ENCODE measurements at regions not wholly inside any gene's neighbourhood (a gene's known extent, or its start where the extent isn't known, plus 50 kb on each side); places are given as distances from the start of the nearest gene placed in this dataset.

DNA sequence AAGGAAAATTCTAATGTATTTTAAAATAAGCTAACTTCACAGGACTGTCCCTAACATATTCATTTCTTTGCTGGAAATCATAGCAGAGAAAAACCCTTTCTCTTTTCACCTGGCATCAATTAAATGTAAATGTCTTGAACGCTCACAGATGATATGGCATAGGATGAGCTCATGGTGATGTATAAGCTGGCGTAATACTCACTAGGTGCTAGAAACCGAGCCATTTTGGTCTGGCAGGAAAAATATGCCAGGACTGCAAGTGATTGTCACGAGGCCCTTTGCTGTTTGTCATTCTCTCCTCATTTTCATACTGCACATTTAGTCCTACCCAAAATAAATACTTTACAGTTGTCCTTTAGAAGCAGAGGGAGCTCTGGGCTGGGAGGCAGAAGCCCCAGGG, 222.7 kb upstream of the LNX1 start:
- no peak for DNase-seq (ENCODE audit: low spot score)

DNA sequence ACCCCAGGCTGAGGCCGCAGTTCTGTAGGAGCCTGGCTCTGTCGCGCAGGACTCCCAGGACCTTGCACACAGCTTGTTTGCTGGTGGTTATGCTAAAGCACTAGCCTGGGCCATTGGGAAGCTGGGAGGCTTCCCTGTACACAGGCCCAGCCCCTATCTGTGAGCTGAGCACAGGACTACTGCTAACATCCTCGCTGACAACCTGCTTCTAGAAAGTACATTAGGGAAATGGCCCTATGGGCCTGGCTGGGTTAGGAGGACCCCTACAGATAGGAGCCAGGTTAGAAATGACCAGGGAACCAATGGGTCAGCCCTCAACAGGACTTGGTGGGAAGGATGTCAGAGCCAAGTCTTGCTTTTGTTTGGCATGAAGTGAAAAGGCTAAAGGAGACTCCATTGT, 219.4 kb upstream of the LNX1 start:
- no peak for DNase-seq (ENCODE audit: low spot score)

DNA sequence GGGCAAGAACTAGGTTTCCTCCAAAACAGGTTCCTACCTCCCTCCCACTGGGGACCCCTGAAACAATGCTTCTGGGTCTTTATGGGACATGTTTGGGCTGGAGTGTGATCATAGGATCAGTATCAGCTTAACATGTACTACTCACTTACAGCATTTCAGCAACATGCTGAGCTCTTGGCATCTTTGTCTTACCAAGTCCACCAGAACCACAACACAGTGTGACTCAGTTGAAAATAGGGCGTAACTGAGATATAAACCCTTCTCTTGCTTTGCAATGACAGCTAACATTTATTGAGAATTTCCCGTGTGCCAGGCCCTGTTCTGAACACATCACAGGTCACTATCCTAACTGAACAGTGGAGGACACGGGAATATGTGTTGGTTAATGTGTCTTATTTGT, 218.5 kb upstream of the LNX1 start:
- no peak for DNase-seq (ENCODE audit: low spot score)

DNA sequence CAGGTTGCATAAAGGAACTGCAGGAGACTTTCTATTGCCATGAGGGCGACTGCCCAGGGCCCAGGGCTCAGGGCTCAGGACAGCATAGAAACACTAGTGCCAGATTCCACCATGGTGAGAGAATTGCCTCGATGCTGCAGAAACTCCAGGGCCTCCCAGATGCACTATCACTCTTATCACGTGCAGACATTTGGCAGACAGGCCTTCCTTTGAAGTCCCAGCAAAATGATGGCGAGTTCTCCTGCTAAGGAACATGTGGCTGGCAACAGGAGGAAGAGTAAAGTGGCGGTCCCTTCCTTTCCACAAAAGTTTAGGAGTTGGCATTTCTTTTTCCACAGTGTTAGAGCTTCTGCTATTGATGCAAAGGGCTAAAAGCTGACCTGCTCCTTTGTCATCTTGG, 214.0 kb upstream of the LNX1 start:
- DNase-seq (ENCODE audit: low spot score), result no peak

DNA sequence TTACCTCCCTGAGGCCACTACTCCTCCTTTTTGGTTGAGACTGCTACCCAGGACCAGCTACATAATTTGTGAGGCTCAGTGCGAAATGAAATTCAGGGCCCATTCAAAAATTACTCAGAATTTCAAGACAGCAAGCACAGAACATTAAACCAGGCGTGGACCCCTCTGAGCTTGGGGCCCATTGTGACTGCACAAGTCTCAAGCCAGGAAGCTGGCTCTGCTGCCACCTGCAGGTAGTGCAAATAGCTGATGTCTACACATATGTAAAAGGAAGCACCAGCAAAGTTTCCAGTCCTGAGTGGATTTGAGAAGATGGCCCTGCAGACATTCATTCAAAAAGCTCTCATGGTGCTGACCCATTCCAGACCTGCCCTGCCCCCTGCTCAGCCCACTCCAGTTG, 213.4 kb upstream of the LNX1 start:
- DNase-seq (ENCODE audit: low spot score), result peak; percentile 39

DNA sequence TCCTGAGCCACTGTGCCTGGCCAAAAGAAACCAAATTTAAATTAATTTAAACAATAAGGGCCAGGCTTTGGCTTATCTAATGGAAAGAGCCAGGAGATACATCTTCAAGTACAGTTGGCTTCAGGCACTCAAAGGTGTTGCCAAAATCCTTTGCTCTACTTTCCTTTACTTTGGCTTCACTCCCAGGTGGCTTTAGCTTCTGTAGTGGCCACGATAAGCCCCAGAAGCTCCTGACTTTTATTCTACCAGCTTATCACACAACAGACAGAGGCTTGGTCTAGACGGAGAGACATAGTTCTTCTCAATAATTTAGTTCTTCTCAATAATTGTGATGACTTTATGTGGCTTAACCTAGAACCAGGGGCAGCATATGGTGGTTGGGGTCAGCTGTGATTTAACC, 211.2 kb upstream of the LNX1 start:
- no peak for DNase-seq (ENCODE audit: low spot score)

DNA sequence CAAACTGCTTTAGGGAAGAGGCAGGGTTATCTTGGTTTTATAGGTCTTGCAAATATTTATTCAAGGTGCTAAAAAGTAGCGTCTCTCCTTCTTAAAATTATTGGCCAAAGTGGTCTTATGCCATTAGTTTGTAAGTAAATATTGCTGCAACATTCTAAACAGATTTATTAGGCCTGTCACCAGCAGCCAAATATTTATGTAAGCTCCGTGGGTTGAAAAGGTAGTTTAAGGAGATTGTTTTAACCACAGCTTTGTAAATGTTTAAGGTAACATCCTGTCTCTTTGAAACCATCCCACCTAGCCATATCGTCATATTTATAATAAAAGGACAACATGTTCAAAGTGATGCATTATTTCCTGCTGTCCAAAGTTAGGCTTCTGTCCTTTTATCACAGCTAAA, 210.1 kb upstream of the LNX1 start:
- DNase-seq (ENCODE audit: low spot score), result no peak

DNA sequence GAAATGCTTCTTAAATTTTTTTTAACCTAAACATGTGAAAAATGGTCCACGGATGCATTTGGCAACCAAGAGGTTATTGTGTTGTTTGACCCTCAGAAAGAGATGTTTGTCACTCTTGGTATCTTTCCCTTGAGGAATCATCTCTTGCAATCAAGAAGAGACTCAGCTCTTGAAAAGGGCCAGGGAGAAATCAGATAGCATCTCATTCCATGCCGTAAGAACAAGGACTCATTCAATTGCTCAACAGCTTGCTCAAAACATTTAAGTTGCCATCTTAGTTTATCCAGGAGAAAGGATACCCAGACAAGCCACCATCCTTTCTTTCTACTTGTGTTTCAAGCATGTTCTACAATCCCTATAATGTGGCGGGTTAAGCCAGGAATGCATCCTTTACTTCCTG, 209.5 kb upstream of the LNX1 start:
- DNase-seq (ENCODE audit: low spot score), result no peak

DNA sequence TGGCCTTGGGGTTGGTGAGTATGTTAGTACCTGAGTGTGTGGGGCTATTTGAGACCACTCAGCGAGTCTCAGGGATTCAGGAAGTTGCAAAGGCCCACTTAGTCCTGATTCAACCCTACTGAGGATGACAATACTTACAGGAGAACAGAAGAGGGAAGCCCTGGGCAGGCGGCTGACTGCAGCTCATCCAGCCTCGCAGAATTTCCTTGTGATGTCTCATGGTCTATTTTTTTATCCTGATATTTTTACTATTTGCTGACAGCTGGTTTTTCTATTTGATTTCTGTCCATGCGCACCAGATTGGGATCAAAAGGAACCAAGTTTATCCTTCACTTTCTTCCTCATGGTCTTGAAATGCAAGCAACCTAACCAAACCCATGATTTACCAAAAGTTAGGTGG, 201.8 kb upstream of the LNX1 start:
- DNase-seq (ENCODE audit: low spot score), result no peak

DNA sequence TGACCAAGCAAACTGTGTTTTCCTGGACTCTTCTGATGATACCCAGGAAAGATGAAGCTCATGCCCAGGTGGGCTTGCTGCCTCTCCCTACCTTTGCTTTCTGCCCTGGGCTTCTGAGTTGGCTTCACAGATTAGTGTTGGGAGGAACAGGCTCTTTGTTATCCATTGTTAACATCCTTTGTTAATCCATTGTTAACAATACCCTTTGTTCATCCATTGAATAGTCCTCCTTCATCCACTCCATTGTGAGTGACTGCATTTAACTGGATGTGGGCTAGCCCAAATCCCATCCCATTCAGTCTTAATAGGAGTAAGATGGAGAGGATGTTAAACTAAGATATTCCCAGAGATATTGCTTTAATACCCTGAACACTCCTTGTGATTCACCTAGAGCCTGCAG, 199.0 kb upstream of the LNX1 start:
- DNase-seq (ENCODE audit: low spot score), result no peak

DNA sequence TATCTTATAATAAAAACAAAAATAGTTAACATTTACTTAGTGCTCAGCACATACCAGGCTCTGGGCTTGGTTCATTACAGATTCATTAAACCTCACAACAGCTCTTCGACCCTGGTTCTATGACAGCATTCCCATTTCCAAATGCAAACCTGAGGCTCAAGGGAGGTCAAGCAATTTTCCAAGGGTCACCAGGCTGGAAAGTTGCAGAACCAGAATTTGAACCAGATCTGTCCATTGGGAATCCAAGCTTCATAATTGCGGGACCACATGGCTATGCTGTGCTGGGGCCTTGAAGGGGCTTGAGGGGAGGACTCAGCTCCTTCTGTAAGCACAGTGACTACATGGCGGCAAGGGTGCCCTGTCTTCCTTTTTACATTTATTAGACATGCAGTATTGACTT, 197.3 kb upstream of the LNX1 start:
- no peak for DNase-seq (ENCODE audit: low spot score)

DNA sequence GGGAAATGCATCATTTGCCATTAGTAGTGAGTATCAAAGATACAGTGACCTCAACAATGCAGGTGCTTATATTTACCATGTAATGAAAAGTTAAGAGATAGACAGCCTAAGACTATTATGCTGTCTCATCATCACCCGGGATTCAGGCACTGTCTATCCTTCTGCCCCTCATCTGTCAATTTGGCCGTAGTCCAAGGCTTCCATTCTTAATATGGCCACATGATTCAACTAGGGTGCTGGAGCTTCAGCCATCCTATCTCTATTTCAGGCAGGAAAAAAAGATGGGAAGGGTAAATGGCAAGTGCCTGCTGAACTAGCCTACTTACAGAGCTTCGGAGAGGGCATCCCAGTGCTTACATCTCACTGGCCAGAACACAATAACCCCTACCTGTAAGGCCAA, 196.7 kb upstream of the LNX1 start:
- no peak for DNase-seq (ENCODE audit: low spot score)

DNA sequence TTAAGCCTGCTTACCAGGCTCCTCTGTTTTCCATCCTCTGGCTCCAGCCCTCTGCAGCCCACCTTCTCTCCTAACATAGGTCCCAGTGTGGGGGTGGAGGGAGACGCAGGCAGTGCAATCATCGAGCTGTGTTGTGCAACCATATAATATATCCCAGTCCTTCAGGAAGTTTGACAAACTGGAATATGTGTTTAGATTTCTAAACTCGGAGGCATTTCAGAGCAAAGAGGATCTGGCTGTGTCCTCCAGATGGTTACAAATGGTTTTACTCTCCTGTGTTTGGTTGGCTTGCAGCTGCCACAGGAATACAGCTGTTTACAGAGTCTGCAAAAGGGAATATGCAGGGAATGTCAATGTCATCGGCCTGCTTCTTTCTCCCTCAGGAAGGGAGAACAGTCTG, 195.3 kb upstream of the LNX1 start:
- DNase-seq (ENCODE audit: low spot score), result no peak

DNA sequence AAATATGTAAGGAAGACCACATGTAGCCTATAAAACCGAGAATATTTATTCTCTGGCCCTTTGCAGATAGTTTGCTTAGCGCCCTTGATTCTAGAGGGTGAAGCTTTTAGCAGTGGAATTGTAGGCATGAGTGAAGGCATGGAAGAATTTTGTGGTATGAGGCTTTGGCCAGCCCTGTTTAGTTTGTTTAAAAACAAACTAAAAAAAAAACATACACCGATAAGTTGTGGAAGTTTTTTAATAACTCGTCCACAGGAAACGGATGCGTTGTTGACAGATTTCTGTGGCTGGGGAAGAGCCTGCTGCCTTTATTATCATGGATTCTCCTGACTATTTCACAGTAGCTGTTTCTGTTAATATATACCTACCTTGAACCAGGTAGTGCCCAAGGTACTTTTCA, 194.7 kb upstream of the LNX1 start:
- DNase-seq (ENCODE audit: low spot score), result no peak

DNA sequence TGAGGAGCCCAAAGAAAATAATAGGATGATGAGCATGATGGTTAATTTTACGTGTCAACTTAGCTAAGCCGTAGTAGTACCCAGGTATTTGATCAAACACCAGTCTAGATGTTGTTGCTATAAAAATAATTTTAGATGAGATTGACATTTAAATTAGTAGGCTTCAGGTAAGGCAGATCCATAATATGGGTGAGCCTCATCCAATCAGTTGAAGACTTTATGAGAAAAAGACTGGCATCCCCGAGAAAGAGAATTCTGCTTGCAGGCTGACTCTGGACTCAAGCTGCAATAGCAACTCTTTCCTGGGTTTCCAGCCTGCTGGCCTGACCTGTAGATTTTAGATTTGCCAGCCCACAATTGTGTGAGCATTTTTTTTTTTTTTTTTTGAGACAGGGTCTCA, 192.8 kb upstream of the LNX1 start:
- DNase-seq (ENCODE audit: low spot score), result no peak

DNA sequence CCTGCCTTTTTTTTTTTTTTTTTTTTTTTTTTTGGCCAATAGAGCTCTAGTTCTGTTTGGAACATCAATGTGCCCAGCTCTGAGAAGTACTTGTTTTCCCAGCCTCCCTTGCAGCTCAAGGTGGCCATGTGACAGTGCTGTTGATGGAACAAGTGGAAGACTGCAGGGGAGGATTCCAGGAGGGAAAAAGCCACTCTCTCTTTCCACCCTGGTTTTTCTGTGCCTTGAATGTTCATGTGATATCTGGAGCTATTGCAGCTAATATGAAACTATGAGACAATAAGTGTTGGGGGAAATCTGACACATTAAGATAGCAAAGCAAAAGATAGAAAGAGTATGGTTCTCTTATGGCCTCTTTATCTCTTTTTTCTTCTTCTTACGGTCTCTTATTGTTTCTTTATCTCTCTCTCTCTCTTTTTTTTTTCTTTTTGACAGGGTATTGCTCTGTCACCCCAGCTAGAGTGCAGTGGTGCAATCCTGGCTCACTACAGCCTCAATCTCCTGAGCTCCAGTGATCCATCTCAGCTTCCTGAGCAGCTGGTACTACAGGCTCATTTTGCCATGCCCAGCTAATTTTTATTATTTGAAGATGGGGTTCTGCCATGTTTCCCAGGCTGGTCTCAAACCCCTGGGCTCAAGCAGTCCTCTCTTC, 192.0 kb upstream of the LNX1 start:
- no peak for DNase-seq (ENCODE audit: low spot score)

DNA sequence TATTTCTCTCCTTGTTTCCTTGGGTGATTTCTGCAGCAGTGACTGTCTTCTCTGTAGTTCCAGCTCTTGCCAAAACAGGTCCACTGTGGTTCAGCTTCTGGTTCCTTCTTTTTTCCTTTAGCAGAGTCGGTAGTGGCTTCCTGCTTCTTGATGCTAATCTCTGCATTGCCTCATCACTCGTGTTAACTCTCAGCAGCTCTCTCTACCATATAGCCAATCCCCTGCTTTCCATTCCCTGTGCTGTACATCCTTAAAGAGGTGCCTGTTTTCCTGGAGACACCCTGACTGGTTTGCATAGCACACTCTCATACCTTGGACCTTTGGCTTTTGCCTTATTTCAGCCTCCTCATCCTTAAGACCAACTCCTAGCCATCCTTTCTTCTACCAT, 191.2 kb upstream of the LNX1 start:
- no peak for DNase-seq (ENCODE audit: low spot score)

DNA sequence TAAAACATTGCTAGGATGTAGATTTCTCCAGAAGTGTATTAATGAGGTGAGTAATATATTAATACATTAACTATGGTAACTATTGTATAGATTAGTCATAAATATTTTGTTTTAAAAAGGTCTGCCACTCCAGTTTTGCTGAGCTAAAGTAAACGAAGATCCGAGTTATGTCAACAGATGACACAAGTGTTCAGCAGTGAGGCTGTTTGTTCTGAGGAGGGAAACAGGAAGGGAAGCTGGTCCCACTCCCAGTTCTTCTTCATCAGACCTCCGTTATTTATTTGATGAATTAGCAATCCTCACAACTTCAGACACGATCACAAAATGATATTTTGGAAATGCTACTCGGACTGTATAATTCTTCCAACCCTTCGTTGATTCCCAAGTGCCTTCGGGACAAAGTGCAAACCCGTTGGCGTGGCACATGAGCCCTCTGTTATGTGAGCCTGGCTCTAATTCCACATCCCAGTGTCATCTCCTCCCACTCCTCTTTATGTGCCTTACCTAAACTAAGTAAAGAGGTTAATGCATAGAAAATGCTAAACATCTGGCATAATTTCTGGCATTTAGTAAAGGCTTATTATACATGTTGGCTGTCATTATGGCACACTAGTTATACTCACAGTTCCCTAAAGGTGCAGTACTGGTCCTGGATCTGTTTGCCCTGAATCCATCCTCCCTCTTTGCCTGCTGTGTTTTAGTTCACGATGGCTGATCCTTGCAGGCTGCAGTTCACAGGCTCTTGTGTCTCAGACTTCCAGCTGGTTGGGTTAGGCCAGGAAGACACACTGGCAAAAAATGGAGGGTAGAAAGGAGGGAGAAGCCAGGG, 190.6 kb upstream of the LNX1 start:
- no peak for DNase-seq (ENCODE audit: low spot score)

DNA sequence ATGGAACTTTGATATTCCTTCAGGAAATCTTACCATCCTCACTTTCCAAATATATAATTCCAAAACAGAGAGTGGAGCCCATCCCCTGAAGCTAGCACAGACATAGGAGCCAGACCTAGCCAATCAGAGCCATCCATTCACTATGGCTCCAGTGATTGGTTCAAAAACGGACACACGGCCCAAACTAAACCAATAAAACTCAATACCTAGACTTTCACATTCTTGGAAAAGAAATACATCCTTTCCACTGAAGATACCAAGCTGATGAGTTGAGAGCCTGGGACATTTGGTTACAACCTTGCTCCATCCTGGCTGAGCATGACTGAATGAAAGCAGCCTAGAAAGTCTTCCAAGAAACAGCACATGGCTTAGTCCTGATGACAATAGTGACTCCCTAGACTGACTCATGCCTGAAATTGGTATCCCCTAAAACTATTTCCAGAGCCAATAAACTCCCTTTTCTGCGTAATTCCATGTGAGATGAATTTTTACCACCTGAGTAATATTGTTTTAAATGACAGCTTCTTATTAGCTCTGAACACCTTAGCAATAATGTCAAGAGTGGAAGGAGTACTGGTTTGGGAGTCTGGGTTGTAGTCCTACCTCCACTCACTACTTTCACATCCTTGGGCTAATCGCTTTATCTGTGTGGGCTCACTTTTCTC, 189.6 kb upstream of the LNX1 start:
- DNase-seq (ENCODE audit: low spot score), result no peak

DNA sequence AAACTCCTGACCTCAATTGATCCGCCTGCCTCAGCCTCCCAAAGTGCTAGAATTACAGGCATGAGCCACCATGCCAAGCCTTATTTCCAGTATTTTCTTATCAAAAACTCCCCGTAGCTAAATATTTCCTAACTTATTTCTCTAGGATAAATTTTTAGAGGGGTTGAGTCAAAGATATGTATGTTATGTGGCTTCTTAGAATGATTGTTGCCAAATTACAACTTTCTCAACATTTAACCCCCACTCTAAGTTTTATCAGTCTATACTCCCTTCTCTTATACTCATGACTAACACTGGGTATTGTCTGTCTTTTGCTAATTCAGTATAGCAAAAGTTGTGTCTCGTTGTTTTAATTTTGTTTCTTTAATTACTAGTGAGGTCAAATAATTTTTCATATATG, 187.7 kb upstream of the LNX1 start:
- no peak for DNase-seq (ENCODE audit: low spot score)

DNA sequence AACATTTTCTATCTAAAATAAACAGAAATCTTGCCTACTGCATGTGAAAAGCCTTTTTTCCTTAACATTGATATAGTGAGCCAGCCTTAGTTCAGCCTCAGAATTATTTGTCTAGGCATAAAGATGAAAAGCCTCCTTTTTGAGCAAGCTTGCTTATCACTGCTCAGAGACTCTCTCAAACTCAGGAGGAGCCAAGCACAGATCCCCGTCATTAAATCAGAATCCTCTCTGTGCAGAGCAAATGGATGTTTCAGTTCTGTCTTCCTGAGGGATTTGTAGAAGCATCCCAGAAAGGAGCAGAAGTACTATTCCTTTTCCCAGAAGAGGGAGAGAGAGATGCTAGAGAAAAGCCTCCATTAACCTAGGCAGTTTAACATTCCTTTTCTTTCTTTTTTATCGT, 186.9 kb upstream of the LNX1 start:
- DNase-seq (ENCODE audit: low spot score), result no peak

DNA sequence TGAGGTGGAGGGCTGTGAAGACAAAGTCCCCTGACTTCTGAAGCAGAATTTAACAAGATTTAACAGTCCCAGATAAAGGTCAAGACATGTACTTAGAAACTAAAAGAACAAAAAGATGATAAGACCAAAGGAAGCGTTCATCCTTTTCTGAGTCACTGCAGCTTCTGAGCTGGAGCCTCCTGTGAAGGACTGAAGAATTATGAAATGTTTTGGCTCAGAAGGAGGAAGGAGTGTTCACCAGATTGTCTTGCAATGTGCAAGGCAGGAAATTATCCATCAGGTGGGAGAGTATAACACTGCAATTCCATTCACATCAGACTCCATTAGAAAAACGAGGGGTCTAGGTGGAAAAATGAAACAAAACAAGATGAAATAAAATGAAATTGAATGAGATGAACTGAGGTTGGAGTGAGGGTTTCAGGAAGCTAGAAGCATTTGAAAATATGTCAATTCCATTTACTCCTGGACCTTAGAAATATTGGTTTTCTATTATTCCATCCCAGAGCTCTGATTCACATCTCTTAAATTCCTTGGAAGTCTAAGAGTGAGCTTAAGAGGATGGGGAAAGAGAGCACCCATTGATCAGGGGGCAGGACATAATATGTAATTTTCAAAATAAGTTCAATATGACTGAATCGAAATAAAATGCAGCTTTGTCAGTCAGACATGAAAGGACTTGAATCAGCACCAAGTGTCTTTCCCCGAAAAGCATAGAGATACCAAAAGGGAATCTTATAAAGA, 186.1 kb upstream of the LNX1 start:
- DNase-seq (ENCODE audit: low spot score), result no peak

DNA sequence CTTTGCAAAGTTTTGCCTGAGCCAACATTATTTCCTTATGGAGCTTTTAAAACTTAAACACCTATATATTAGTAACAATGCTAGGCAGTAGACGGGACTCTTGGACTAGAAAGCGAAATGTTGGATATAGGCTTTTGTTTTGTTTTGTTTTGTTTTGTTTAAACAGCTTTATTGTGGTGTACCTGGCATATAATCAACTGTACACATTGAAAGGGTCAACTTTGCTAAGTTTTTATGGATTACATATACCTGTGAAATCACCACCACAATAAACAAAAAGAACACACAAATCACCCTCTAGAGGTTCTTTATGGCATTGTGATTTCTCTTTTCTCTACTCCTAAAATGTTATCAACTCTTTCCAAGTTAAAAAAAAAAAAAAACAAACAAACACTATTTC, 184.9 kb upstream of the LNX1 start:
- DNase-seq (ENCODE audit: low spot score), result no peak
